ENCODE measurements at regions not wholly inside any gene's neighbourhood (a gene's known extent, or its start where the extent isn't known, plus 50 kb on each side); places are given as distances from the start of the nearest gene placed in this dataset.

GRCh38 chr17:68694791-68695485, 93.8 kb upstream of the FAM20A start:
- Histone ChIP-seq H2BK5ac (ENCODE audit: low read depth, low read length, poor library complexity, severe bottlenecking) (no peak overlapping the region), H3K27ac (ENCODE audit: low read length, poor library complexity, severe bottlenecking) (no peak overlapping the region), H2BK15ac (ENCODE audit: low read depth, poor library complexity, severe bottlenecking) (no peak overlapping the region), H3K9ac (ENCODE audit: low read length) (no peak overlapping the region), H3K18ac (ENCODE audit: low read depth in 1 of 2, low read length in 2 of 2) (peak overlapping the region in 1 of 2 experiments; percentile 5), H3K14ac (ENCODE audit: low read length in 2 of 2) (no peak overlapping the region), H3K4ac (ENCODE audit: low read depth in 1 of 2, low read length in 2 of 2) (no peak overlapping the region), H2BK120ac (ENCODE audit: low read depth, low read length) (peak overlapping the region; percentile 27), H2AK5ac (ENCODE audit: low read length, severe bottlenecking) (no peak overlapping the region), H3K4me1 (ENCODE audit: control insufficient read depth, insufficient read depth, low read depth, low read length) (no peaks in the 10 kb centered on the region), H4K8ac (ENCODE audit: low read length) (peak overlapping the region; percentile 78), H4K91ac (ENCODE audit: low read length) (peak overlapping the region; percentile 31), H3K36me3 (ENCODE audit: control insufficient read depth in 1 of 2, insufficient read depth in 2 of 2, low read depth in 1 of 2, low read length in 2 of 2) (no peaks in the 10 kb centered on the region), H3K23ac (ENCODE audit: low read length in 2 of 2) (no peak overlapping the region), H3K4me2 (ENCODE audit: low read length, poor library complexity, severe bottlenecking) (no peak overlapping the region), H3K79me1 (replicated peaks; ENCODE audit: low read length, poor library complexity, severe bottlenecking) (no peaks in the 10 kb centered on the region), H2AFZ (ENCODE audit: low read depth, low read length) (no peak overlapping the region), H3K9me3 (ENCODE audit: control insufficient read depth, low read length) (no peaks in the 10 kb centered on the region), H3K4me3 (ENCODE audit: insufficient read depth in 1 of 2, low read depth in 1 of 2, low read length in 2 of 2) (no peak overlapping the region), H2BK12ac (ENCODE audit: low read length in 2 of 2) (peak overlapping the region; percentile 80 to 81), H3K27me3 (ENCODE audit: control insufficient read depth in 1 of 2, insufficient read depth in 1 of 2, low read length in 2 of 2) (peaks cover 0 to 4% of the 10 kb centered on the region in 2 experiments)
- no peak for DNase-seq
- 70% methylated on average over 5 of the region's 6 CpGs for WGBS

- Histone ChIP-seq H2AFZ (ENCODE audit: low read depth, low read length) (no peak overlapping the region), H3K4me3 (ENCODE audit: insufficient read depth in 1 of 2, low read depth in 1 of 2, low read length in 2 of 2) (no peak overlapping the region), H3K14ac (ENCODE audit: low read length in 2 of 2) (no peak overlapping the region), H2BK5ac (ENCODE audit: low read depth, low read length, poor library complexity, severe bottlenecking) (no peak overlapping the region), H3K4me1 (ENCODE audit: control insufficient read depth, insufficient read depth, low read depth, low read length) (no peaks in the 10 kb centered on the region), H4K91ac (ENCODE audit: low read length) (peak overlapping the region; percentile 25), H3K4ac (ENCODE audit: low read depth in 1 of 2, low read length in 2 of 2) (no peak overlapping the region), H2BK15ac (ENCODE audit: low read depth, poor library complexity, severe bottlenecking) (no peak overlapping the region), H3K23ac (ENCODE audit: low read length in 2 of 2) (no peak overlapping the region), H2AK5ac (ENCODE audit: low read length, severe bottlenecking) (no peak overlapping the region), H3K18ac (ENCODE audit: low read depth in 1 of 2, low read length in 2 of 2) (peak overlapping the region in 1 of 2 experiments; percentile 42), H3K4me2 (ENCODE audit: low read length, poor library complexity, severe bottlenecking) (no peak overlapping the region), H3K27me3 (ENCODE audit: control insufficient read depth in 1 of 2, insufficient read depth in 1 of 2, low read length in 2 of 2) (peaks cover 0 to 3% of the 10 kb centered on the region in 2 experiments), H3K9me3 (ENCODE audit: control insufficient read depth, low read length) (no peaks in the 10 kb centered on the region), H3K9ac (ENCODE audit: low read length) (no peak overlapping the region), H4K8ac (ENCODE audit: low read length) (no peak overlapping the region), H3K27ac (ENCODE audit: low read length, poor library complexity, severe bottlenecking) (no peak overlapping the region), H3K79me1 (replicated peaks; ENCODE audit: low read length, poor library complexity, severe bottlenecking) (no peaks in the 10 kb centered on the region), H2BK120ac (ENCODE audit: low read depth, low read length) (no peak overlapping the region), H2BK12ac (ENCODE audit: low read length in 2 of 2) (peak overlapping the region in 1 of 2 experiments; percentile 56), H3K36me3 (ENCODE audit: control insufficient read depth in 1 of 2, insufficient read depth in 2 of 2, low read depth in 1 of 2, low read length in 2 of 2) (no peaks in the 10 kb centered on the region)
- no peak for DNase-seq
- 90% methylated on average over 8 of the region's 8 CpGs for whole genome bisulfite sequencing
These were observed 92.7 kb upstream of the FAM20A start for GRCh38 chr17:68693896-68694295.

- WGBS: 100% methylated on average over 1 of the region's 1 CpG
- no peak overlapping the region for H4K8ac ChIP-seq (ENCODE audit: low read length)
- H2BK12ac ChIP-seq (ENCODE audit: low read length in 2 of 2): no peak overlapping the region
- no peak overlapping the region for H3K18ac ChIP-seq (ENCODE audit: low read depth in 1 of 2, low read length in 2 of 2)
- no peaks in the 10 kb centered on the region for H3K36me3 ChIP-seq (ENCODE audit: control insufficient read depth in 1 of 2, insufficient read depth in 2 of 2, low read depth in 1 of 2, low read length in 2 of 2)
- no peak overlapping the region for H3K4ac ChIP-seq (ENCODE audit: low read depth in 1 of 2, low read length in 2 of 2)
- no peak overlapping the region for H4K91ac ChIP-seq (ENCODE audit: low read length)
- no peak overlapping the region for H2BK15ac ChIP-seq (ENCODE audit: low read depth, poor library complexity, severe bottlenecking)
- no peaks in the 10 kb centered on the region for H3K27me3 ChIP-seq (ENCODE audit: control insufficient read depth in 1 of 2, insufficient read depth in 1 of 2, low read length in 2 of 2)
- no peak overlapping the region for H3K9ac ChIP-seq (ENCODE audit: low read length)
- H2AK5ac ChIP-seq (ENCODE audit: low read length, severe bottlenecking): no peak overlapping the region
- H3K79me1 ChIP-seq (replicated peaks; ENCODE audit: low read length, poor library complexity, severe bottlenecking): no peaks in the 10 kb centered on the region
- H2BK5ac ChIP-seq (ENCODE audit: low read depth, low read length, poor library complexity, severe bottlenecking): no peak overlapping the region
- no peak overlapping the region for H3K4me2 ChIP-seq (ENCODE audit: low read length, poor library complexity, severe bottlenecking)
- no peak overlapping the region for H3K23ac ChIP-seq (ENCODE audit: low read length in 2 of 2)
- no peak for DNase-seq
- H3K4me3 ChIP-seq (ENCODE audit: insufficient read depth in 1 of 2, low read depth in 1 of 2, low read length in 2 of 2): no peak overlapping the region
- no peak overlapping the region for H3K27ac ChIP-seq (ENCODE audit: low read length, poor library complexity, severe bottlenecking)
- no peak overlapping the region for H3K14ac ChIP-seq (ENCODE audit: low read length in 2 of 2)
- H3K4me1 ChIP-seq (ENCODE audit: control insufficient read depth, insufficient read depth, low read depth, low read length): no peaks in the 10 kb centered on the region
- no peak overlapping the region for H2BK120ac ChIP-seq (ENCODE audit: low read depth, low read length)
- no peak overlapping the region for H2AFZ ChIP-seq (ENCODE audit: low read depth, low read length)
- H3K9me3 ChIP-seq (ENCODE audit: control insufficient read depth, low read length): no peaks in the 10 kb centered on the region
These were observed 92.3 kb upstream of the FAM20A start for GRCh38 chr17:68693466-68693865.

GRCh38 chr17:68686108-68686988, 85.2 kb upstream of the FAM20A start:
- H3K4ac ChIP-seq (ENCODE audit: low read depth in 1 of 2, low read length in 2 of 2): peak overlapping the region in 1 of 2 experiments; percentile 24
- H3K9ac ChIP-seq (ENCODE audit: low read length): no peak overlapping the region
- H3K27ac ChIP-seq (ENCODE audit: low read length, poor library complexity, severe bottlenecking): no peak overlapping the region
- 95% methylated on average over 10 of the region's 10 CpGs for WGBS
- DNase-seq: no peak
- no peak overlapping the region for H2AFZ ChIP-seq (ENCODE audit: low read depth, low read length)
- H2BK5ac ChIP-seq (ENCODE audit: low read depth, low read length, poor library complexity, severe bottlenecking): no peak overlapping the region
- H3K9me3 ChIP-seq (ENCODE audit: control insufficient read depth, low read length): no peaks in the 10 kb centered on the region
- peaks cover 3% of the 10 kb centered on the region for H3K4me1 ChIP-seq (ENCODE audit: control insufficient read depth, insufficient read depth, low read depth, low read length)
- no peak overlapping the region for H3K4me2 ChIP-seq (ENCODE audit: low read length, poor library complexity, severe bottlenecking)
- no peaks in the 10 kb centered on the region for H3K79me1 ChIP-seq (replicated peaks; ENCODE audit: low read length, poor library complexity, severe bottlenecking)
- no peak overlapping the region for H2BK15ac ChIP-seq (ENCODE audit: low read depth, poor library complexity, severe bottlenecking)
- no peaks in the 10 kb centered on the region for H3K27me3 ChIP-seq (ENCODE audit: control insufficient read depth in 1 of 2, insufficient read depth in 1 of 2, low read length in 2 of 2)
- peak overlapping the region in 1 of 2 experiments; percentile 7 for H3K14ac ChIP-seq (ENCODE audit: low read length in 2 of 2)
- no peak overlapping the region for H3K18ac ChIP-seq (ENCODE audit: low read depth in 1 of 2, low read length in 2 of 2)
- H2BK12ac ChIP-seq (ENCODE audit: low read length in 2 of 2): no peak overlapping the region
- no peak overlapping the region for H4K91ac ChIP-seq (ENCODE audit: low read length)
- H2AK5ac ChIP-seq (ENCODE audit: low read length, severe bottlenecking): no peak overlapping the region
- no peak overlapping the region for H3K23ac ChIP-seq (ENCODE audit: low read length in 2 of 2)
- no peak overlapping the region for H2BK120ac ChIP-seq (ENCODE audit: low read depth, low read length)
- H4K8ac ChIP-seq (ENCODE audit: low read length): no peak overlapping the region
- no peaks in the 10 kb centered on the region for H3K36me3 ChIP-seq (ENCODE audit: control insufficient read depth in 1 of 2, insufficient read depth in 2 of 2, low read depth in 1 of 2, low read length in 2 of 2)
- H3K4me3 ChIP-seq (ENCODE audit: insufficient read depth in 1 of 2, low read depth in 1 of 2, low read length in 2 of 2): no peak overlapping the region

Measured in mesenchymal stem cell (in vitro differentiated cells and primary cell).